Fibroblast of skin of right quadriceps (primary cell): ENCODE measurements at regions not wholly inside any gene's neighbourhood (a gene's known extent, or its start where the extent isn't known, plus 50 kb on each side); places are given as distances from the start of the nearest gene placed in this dataset.
"Not testable (repeated sequence)": the region's sequence is repeated elsewhere in the genome, so short reads cannot be mapped to it uniquely, and the experiment has no call there.

Experiments used
- DNase-seq: peaks from one replicate; pipeline ENCODE4 v3.0.0-alpha.2; 2013

- DNase-seq: no peak
These were observed 108.9 kb upstream of the AHI1 start for GRCh38 chr6:135606392-135606791.

- DNase-seq: no peak
These were observed 110.5 kb upstream of the AHI1 start for GRCh38 chr6:135608031-135608430.

DNA sequence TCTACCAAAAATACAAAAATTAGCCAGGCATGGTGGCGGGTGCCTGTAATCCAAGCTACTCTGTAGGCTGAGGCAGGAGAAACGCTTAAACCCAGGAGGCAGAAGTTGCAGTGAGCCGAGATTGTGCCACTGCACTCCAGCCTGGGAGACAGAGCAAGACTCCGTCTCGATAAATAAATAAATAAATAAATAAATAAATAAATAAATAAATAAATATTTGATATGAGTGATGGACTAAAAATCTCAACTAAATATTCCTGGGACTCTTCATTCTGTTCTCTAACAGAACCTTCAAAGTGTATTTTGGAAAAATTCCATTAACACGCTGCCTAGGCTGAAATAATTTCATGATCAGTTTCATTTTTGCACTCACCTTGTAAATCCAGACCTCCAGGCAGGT is 112.7 kb upstream of the AHI1 start:
- not testable (repeated sequence) for DNase-seq

GRCh38 chr6:135616655-135617054 is 119.1 kb upstream of the AHI1 start:
- DNase-seq: peak; percentile 24

GRCh38 chr6:135617222-135617621 is 119.7 kb upstream of the AHI1 start:
- DNase-seq: no peak

DNA sequence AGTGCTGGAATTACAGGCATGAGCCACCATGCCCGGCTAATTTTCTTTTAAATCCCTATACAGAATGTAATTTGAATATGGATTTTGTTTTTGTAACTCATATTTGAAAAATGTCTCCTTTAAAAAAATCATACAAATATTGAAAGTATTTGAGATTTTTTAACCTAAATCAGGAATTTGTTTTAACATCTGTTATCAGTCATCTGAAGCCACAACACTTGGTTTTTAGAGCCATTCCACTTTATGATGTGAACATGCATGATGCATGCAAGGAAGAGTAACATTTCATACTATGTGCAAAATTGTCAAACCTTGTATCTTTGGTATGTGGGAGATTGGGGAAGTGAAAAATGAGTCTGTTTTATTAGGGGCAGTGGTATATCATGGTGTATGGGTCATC is 124.5 kb upstream of the AHI1 start:
- DNase-seq: peak; percentile 35

GRCh38 chr6:135623979-135624378 is 126.4 kb upstream of the AHI1 start:
- DNase-seq: no peak

DNA sequence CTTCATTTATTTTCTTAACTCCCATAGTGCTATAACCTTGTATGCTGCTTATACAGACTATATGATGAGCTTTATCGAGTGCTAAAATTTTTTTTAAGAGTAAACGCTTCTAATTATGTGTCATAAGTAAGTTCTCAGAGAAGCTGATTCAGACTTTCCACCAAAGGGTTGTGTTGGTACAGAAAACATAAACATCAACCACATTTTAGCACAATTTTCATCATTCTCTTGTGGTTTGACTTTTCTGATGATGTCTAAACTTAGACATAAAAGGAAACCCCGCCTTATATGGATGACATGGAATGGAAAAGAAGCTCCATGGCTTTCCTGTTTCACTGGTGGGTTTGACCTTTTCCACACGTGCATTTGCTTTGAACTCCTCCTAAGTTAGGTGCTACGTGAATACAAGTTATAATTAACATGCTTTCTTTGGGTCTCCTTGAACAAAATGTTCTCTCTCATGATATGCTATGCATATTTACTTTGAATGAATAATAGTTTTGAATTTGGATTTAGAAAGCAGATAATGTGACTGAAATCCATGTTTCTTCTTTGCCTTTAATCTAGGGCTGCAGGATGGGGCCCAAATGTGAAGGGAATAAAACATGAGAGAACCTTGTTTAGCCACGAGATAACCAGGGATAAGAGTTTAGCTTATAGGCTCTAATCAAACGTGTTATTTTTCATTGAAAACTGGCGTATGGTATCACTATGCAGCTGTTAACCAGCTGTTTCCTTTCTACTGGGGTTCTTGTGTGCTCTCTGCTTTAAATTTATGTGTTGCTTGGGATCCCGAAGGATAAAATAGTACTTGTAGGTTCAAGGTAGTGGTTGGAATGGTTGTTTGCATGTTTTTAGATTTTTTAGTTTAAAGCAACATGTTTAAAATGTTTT is 127.1 kb upstream of the AHI1 start:
- DNase-seq: peak; percentile 61

DNA sequence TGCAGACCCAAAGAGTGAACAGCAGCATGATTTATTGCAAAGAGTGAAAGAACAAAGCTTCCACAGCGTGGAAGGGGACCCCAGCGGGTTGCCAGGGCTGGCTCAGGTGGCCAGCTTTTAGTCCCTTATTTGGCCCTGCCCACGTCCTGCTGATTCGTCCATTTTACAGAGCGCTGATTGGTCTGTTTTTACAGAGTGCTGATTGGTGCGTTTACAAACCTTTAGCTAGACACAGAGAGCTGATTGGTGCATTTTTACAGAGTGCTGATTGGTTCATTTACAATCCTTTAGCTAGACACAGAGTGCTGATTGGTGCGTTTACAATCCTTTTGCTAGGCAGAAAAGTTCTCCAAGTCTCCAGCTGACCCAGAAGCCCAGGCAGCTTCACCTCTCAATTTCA is 128.5 kb upstream of the AHI1 start:
- DNase-seq: not testable (repeated sequence)

DNA sequence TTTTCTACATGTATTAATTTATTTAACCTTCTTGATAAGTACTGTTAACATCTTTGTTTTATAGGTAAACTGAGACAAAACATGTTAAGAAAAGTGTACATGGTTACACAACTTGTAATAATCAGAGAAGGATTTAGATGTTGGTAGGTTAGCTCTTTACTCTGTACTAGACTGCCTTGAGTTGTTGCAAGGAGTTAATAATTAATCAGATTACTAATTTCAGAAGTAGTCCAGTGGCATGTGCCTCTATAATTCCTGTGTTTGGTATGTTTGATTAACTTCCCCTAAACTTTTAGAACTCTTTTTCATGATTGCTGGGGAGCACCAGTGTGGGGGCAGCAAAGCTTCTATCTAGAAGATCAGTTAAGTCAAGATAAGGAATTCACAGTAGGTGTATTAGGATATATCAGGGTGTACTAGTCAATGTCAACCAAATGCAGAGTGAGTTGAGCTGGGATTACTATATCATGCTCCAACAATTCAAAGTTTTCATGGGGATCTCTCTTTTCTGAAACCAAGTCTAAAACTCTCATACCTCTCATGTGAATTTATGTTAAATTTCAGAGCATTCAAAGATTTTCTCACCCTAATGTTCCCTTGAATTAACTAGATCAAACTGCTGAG is 129.7 kb upstream of the AHI1 start:
- no peak for DNase-seq

GRCh38 chr6:135630789-135631376 is 133.3 kb upstream of the AHI1 start:
- DNase-seq: no peak

GRCh38 chr6:135631821-135632220 is 134.3 kb upstream of the AHI1 start:
- no peak for DNase-seq

DNA sequence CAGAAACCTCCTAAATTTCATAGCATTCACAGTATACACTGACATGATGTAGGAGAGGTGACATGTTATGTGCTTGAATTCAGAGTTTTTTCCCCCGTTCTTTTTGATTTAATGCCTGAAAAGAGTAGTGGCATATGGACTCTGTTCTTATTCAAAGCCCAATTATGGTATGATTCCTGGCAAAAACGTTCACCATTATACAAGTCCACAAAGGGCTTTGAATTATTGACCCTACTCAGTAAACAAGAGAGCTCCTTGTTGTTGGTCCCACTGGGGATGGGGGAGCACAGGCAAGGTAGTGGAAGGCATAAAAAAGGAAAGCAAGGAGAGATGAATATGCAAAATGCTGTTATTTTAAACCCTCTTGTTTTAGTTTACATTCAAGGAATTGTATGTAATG is 136.0 kb upstream of the AHI1 start:
- DNase-seq: no peak

GRCh38 chr6:135637701-135638100 is 140.2 kb upstream of the AHI1 start:
- peak; percentile 3 for DNase-seq

- no peak for DNase-seq
These were observed 140.6 kb upstream of the AHI1 start for GRCh38 chr6:135638108-135638507.

- DNase-seq: no peak
These were observed 142.5 kb upstream of the AHI1 start for GRCh38 chr6:135640048-135640447.

- DNase-seq: no peak
These were observed 143.0 kb upstream of the AHI1 start for GRCh38 chr6:135640449-135641111.

- DNase-seq: no peak
These were observed 145.4 kb upstream of the AHI1 start for GRCh38 chr6:135642912-135643311.

GRCh38 chr6:135644394-135644793 is 146.9 kb upstream of the AHI1 start:
- DNase-seq: no peak

GRCh38 chr6:135647521-135647920 is 150.0 kb upstream of the AHI1 start:
- DNase-seq: no peak

- DNase-seq: no peak
These were observed 154.6 kb upstream of the AHI1 start for GRCh38 chr6:135651964-135652755.

GRCh38 chr6:135655055-135655454 is 157.5 kb upstream of the AHI1 start:
- no peak for DNase-seq

DNA sequence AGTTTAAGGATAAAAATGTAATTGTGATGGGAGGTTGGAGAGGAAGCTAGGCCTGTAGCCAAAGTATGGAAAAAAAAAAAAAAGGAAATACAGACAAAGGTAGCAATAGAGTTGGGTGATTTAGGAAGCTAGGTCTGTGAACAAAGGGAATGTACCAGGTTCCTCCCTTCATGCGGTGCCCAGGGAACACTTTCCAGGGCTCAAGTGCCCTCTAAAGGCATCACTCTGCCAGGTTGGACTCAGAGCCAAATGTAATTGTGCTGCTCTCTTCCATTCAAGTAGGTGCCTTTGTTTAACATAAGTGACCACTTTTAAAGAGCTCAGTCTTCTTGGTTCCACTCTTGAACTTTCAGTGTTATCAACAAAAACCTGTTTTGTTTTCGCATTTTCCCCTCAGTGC is 159.7 kb upstream of the AHI1 start:
- no peak for DNase-seq
